ENCODE measurements at regions not wholly inside any gene's neighbourhood (a gene's known extent, or its start where the extent isn't known, plus 50 kb on each side); places are given as distances from the start of the nearest gene placed in this dataset.

DNA sequence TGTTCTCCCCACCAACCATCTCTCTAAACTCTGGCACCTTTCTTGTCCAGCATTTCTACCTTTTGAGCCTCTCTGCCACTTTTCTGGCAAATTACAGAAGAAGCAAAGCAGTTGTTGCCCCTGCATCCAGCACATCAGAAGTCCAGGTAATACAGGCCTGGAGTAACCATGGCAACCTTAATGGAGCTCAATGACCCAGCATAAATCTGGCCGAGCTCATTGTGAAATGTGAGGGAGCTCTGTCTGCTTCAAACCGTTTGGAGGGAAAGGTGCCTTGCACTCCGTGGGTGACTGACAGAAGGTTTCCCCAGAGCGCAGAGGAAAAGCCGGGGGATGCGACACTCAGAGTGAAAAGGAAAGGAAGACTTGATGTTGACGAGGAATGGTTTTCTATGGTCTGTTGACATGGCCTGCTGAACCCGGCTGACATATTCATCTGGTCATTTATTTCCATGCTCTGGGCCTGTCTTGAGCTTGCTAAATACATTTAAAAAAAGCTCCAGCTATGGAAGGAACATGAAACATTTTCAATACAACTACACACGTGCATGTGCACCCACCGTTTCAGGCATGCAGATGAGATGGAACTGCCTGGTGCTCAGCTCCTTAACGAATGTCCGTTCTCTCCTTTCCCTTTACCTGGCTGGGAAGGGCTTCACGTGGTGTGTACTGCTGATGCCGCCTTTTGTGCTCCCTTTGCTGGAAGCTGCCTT is 74.9 kb downstream of the ADRA2A start:
- no peak for TF ChIP-seq POLR2A (IDR thresholded peaks at IDR 0.05)
- TF ChIP-seq, protein P1, sequence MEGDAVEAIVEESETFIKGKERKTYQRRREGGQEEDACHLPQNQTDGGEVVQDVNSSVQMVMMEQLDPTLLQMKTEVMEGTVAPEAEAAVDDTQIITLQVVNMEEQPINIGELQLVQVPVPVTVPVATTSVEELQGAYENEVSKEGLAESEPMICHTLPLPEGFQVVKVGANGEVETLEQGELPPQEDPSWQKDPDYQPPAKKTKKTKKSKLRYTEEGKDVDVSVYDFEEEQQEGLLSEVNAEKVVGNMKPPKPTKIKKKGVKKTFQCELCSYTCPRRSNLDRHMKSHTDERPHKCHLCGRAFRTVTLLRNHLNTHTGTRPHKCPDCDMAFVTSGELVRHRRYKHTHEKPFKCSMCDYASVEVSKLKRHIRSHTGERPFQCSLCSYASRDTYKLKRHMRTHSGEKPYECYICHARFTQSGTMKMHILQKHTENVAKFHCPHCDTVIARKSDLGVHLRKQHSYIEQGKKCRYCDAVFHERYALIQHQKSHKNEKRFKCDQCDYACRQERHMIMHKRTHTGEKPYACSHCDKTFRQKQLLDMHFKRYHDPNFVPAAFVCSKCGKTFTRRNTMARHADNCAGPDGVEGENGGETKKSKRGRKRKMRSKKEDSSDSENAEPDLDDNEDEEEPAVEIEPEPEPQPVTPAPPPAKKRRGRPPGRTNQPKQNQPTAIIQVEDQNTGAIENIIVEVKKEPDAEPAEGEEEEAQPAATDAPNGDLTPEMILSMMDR (IDR thresholded peaks at IDR 0.05) = no peak
- WGBS, 2 donors = 71 to 80% methylated on average over 14 of the region's 14 CpGs
- intact Hi-C loops (cut with DNase I; ENCODE audit: low total_unique reads) = loop anchor here (5.0 kb wide), 1 partner anchor 1306 kb away; no protein-coding TSS in a partner anchor
- H3K4me3 ChIP-seq (ENCODE audit: low read depth, poor library complexity, severe bottlenecking) = no peak overlapping the region
- no peak for DNase-seq (ENCODE audit: low spot score in 2 of 2)

- TF ChIP-seq, protein P1 (IDR thresholded peaks at IDR 0.05) = no peak
- no peak for TF ChIP-seq POLR2A (IDR thresholded peaks at IDR 0.05)
- no peak for DNase-seq (ENCODE audit: low spot score in 2 of 2)
- WGBS, 2 donors = 75 to 84% methylated on average over 2 of the region's 2 CpGs
- no peak overlapping the region for H3K4me3 ChIP-seq (ENCODE audit: low read depth, poor library complexity, severe bottlenecking)
- intact Hi-C loops (cut with DNase I; ENCODE audit: low total_unique reads) = no loop called here
These were observed 79.9 kb downstream of the ADRA2A start for GRCh38 chr10:111156754-111157153.

- 69 to 88% methylated on average over 3 of the region's 3 CpGs for WGBS, 2 donors
- no peak overlapping the region for H3K4me3 ChIP-seq (ENCODE audit: low read depth, poor library complexity, severe bottlenecking)
- no peak for TF ChIP-seq POLR2A (IDR thresholded peaks at IDR 0.05)
- TF ChIP-seq, protein P1 (IDR thresholded peaks at IDR 0.05) = no peak
- intact Hi-C loops (cut with DNase I; ENCODE audit: low total_unique reads) = no loop called here
- no peak for DNase-seq (ENCODE audit: low spot score in 2 of 2)
These were observed 81.8 kb downstream of the ADRA2A start for GRCh38 chr10:111158595-111158994.

DNA sequence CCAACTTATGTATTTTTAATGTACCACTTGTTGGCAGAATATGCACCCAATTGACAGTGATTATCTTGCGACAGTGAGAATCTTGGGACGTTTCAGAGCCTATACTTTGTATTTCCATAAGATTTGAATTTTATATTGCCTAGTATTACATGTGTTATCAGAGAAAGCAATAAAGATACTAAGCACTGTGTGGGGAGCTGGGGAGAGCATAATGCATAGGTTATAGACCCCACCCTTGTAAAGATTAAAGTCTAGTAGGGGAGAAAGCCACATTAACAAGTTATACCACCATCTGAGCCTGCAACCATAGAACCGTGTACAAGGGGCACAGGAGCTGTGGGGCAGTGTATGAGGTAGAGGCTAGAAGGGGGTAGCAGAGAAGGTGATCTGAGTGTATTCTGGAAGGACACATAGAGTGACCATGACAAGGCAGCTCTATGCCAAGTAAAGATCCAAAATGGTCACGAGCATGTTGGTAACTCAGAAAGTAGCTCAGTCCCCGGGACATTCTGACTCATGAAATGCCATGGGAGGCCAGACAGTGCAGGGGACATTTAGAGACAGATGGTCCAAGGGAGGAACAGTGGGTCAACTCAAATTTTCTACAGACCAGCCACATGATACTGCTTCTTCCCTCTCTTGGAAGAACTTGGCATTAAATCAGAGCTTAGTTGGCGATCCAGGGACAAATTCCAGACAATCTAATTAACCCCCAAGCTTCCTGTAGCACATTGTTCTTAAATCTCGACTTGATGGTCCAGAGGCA is 84.5 kb downstream of the ADRA2A start:
- intact Hi-C loops (cut with DNase I; ENCODE audit: low total_unique reads) = no loop called here
- DNase-seq (ENCODE audit: low spot score in 2 of 2) = no peak
- H3K4me3 ChIP-seq (ENCODE audit: low read depth, poor library complexity, severe bottlenecking) = no peak overlapping the region
- TF ChIP-seq, protein P1 (IDR thresholded peaks at IDR 0.05) = no peak
- no peak for TF ChIP-seq POLR2A (IDR thresholded peaks at IDR 0.05)
- 57 to 61% methylated on average over 7 of the region's 7 CpGs for WGBS, 2 donors

DNA sequence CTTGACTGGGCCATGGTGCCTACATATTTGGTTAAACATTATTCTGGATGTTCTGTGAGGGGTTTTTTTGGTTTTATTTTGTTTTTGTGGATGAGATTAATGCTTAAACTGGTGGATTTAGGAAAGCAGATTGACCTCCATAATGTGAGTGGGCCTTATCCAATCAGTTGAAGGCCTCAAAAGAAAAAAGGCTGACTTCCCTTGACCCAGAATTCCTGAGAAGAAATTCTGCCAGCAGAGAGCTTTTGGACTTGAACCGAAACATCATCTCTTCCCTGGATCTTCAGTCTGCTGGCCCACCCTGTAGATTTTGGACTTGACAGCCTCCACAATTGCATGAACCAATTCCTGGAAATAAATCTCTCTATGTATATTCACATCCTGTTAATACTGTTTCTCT is 94.4 kb downstream of the ADRA2A start:
- DNase-seq (ENCODE audit: low spot score in 2 of 2) = no peak
- intact Hi-C loops (cut with DNase I; ENCODE audit: low total_unique reads) = no loop called here
- TF ChIP-seq, protein P1 (IDR thresholded peaks at IDR 0.05) = no peak
- no peak for TF ChIP-seq POLR2A (IDR thresholded peaks at IDR 0.05)
- 83 to 92% methylated on average over 1 of the region's 1 CpG for WGBS, 2 donors
- H3K4me3 ChIP-seq (ENCODE audit: low read depth, poor library complexity, severe bottlenecking) = no peak overlapping the region

Data from lower leg skin (tissue), 4 donors.